Medulla oblongata (tissue), 1 donor: ENCODE measurements at regions not wholly inside any gene's neighbourhood (a gene's known extent, or its start where the extent isn't known, plus 50 kb on each side); places are given as distances from the start of the nearest gene placed in this dataset.
A peak's percentile ranks its signal among the peaks of the same experiment; 100 is the strongest.

Experiments
- DNase-seq: peaks from one replicate; pipeline ENCODE4 v3.0.0-alpha.2; 2015; ENCODE audit errors: extremely low spot score

DNA sequence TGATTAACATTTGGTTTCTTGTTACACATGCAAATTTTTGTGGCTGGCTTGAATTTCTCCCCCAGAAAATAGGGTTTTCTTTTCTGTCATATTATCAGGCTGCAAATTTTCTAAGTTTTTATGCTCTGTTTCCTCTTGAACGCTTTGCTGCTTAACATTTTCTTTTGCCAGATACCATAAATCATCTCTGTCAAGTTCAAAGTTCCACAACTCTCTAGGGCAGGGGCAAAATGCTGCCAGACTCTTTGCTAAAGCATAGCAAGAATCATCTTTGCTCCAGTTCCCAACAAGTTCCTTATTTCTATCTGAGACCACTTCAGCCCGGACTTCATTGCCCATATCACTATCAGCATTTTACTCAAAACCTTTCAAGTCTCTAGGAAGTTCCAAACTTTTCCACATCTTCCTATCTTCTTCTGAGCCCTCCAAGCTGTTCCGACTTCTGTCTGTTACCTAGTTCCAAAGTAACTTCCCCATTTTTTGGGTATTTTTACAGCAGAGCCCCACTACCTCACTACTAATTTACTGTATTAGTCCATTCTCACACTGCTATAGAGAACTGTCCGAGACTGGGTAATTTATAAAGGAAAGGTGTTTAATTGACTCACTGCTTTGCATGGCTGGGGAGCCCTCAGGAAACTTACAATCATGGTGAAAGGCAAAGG lies 486.9 kb upstream of the NCAM2 start:
- no peak for DNase-seq

DNA sequence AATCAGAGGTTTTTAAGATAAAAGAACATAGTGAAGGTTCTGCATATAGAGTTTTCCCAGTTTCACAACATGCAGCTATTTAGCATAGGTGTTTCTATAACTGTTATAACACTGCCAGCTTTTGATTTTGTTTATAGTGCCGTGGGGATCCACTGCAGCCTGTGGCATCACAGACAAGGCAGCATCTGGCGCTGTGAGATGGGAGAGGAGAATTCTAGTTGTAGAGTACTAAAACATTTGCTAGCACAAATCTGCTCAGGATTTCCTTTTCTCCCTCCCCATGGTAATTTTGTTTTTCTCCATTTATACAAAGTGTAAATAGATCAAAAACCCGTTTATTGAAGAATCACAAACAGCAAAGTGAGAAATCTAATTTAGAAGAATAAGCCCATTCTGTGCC lies 482.8 kb upstream of the NCAM2 start:
- DNase-seq = no peak

- DNase-seq = no peak
These were observed 479.1 kb upstream of the NCAM2 start for GRCh38 chr21:20519076-20519475.

DNA sequence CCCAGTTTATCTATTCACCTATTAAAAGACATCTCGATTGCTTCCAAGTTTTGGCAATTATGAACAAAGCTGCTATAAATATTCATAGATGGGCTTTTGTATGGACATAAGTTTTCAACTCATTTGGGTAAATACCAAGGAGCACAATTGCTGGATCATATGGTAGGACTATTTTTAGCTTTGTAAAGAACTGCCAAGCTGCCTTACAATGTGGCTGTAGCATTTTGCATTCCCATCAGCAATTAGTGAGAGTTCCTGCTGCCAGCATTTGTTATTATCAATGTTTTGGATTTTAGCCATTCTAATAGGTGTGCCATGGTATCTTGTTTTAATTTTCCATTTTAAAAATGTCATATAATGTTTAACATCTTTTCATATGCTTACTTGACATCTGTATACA lies 475.6 kb upstream of the NCAM2 start:
- no peak for DNase-seq

GRCh38 chr21:20523191-20523590 lies 475.0 kb upstream of the NCAM2 start:
- no peak for DNase-seq

- no peak for DNase-seq
These were observed 470.3 kb upstream of the NCAM2 start for GRCh38 chr21:20527731-20528460.

DNA sequence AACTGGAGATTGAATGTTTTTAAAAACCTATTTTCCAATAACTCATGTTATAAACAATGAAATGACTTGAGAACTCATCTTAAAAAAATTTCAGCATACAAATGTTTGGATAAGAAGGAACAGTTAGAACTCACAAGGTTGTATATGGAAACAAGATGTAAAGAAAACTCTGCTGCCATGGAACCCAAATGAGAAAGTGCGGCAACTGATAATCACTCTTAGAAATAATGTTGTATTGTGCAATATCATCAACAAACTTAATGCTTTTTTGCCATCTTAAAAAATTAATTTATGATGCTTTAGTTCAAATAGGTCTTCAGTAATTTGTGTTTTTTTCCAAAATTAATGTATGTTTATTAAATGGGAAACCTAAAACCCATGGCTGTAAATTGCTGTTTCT lies 461.1 kb upstream of the NCAM2 start:
- no peak for DNase-seq

GRCh38 chr21:20538039-20538658 lies 460.1 kb upstream of the NCAM2 start:
- DNase-seq = no peak

- no peak for DNase-seq
These were observed 452.8 kb upstream of the NCAM2 start for GRCh38 chr21:20545454-20545853.

GRCh38 chr21:20551939-20552338 lies 446.3 kb upstream of the NCAM2 start:
- DNase-seq = no peak

DNA sequence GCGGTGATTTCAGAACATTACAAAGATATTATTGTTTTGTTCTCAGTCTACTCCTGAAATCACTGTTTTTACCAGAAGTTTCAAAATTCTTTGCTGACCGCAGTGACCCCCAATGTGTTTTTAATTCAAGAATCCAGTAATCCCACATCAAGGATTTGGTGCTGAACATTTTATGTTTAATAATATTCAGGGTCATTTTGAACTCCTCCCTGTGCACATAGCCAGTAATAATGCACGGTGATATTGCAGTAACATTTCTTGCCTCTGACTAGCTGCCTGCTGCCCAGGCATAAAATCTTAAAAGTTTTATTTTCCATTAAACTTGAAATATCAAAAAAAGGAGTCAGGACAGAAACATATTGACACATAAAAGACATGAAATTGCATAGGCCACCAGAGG lies 443.4 kb upstream of the NCAM2 start:
- DNase-seq = no peak

DNA sequence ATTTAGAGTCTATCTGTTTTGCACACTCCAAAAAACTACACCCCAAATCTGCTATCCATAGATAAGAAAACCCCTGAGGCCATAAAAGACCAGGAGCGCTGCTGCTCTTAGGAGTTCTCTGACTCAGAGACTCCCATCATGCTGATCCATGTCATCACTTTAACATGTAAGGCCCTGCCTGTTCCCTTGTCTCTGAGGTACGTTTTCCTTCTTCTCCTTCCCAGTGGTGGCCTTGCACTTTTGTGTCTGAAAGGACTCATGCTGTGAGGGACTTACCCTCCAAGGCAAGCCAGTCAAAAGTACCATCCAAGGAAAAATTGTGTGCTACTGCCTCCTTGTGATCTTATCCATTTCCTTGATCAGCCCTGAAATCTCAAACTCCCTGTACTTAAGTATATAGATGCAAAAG lies 427.4 kb upstream of the NCAM2 start:
- DNase-seq = peak; percentile 8

- DNase-seq = no peak
These were observed 425.6 kb upstream of the NCAM2 start for GRCh38 chr21:20572582-20572981.

- DNase-seq = no peak
These were observed 416.8 kb upstream of the NCAM2 start for GRCh38 chr21:20581361-20581760.

GRCh38 chr21:20591284-20591683 lies 406.9 kb upstream of the NCAM2 start:
- no peak for DNase-seq

- no peak for DNase-seq
These were observed 405.7 kb upstream of the NCAM2 start for GRCh38 chr21:20592463-20592862.

GRCh38 chr21:20603236-20603635 lies 395.0 kb upstream of the NCAM2 start:
- no peak for DNase-seq

DNA sequence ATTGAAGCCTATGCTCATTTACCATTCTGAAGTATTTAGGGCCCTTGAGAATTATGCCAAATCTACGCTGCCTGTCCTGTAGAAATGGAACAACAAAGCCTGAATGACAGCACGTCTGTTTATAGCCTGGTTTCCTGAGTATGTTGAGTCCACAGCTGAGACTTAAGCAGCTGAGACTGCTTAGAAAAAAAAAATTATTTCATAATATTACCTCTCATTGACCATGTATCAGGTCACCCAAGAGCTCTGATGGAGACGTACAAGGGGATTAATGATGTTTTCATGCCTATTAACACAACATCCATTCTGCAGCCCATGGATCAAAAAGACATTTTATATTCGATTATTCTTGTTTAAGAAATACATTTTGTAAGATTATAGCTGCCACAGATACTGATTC lies 387.2 kb upstream of the NCAM2 start:
- no peak for DNase-seq

GRCh38 chr21:20613654-20614053 lies 384.6 kb upstream of the NCAM2 start:
- no peak for DNase-seq

DNA sequence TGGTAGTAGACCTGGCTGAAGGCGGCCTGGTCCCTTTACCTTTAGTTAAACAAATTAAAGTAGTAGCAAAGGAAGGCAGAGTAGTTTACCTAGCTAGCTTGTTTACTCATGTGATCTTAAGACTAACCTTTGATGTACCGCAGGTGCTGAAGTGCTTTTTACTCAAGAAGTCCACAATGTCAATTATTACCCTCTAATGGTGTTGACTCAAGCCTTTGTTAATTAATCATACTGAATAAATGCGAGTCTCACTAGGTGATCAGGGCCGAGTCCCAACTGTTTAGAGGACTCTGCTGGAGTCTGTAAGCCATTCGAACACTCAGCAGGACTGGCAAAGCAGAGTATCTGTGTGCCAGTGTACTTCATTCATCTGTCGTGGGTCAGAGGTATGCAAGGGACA lies 381.1 kb upstream of the NCAM2 start:
- no peak for DNase-seq

- DNase-seq = no peak
These were observed 379.3 kb upstream of the NCAM2 start for GRCh38 chr21:20618878-20619277.

GRCh38 chr21:20627594-20627993 lies 370.6 kb upstream of the NCAM2 start:
- no peak for DNase-seq

GRCh38 chr21:20631633-20632032 lies 366.6 kb upstream of the NCAM2 start:
- DNase-seq = no peak
